GM12874 (cell line): ENCODE measurements at regions not wholly inside any gene's neighbourhood (a gene's known extent, or its start where the extent isn't known, plus 50 kb on each side); places are given as distances from the start of the nearest gene placed in this dataset.

Experiments used
- TF ChIP-seq, protein P1 (sequence below): IDR thresholded peaks from 2 replicates; pipeline ENCODE4 v1.5.1; 2011; ENCODE audit warnings: low read depth, mild to moderate bottlenecking, control low read depth, low read length, moderate library complexity; ENCODE audit not compliant: insufficient read depth

DNA sequence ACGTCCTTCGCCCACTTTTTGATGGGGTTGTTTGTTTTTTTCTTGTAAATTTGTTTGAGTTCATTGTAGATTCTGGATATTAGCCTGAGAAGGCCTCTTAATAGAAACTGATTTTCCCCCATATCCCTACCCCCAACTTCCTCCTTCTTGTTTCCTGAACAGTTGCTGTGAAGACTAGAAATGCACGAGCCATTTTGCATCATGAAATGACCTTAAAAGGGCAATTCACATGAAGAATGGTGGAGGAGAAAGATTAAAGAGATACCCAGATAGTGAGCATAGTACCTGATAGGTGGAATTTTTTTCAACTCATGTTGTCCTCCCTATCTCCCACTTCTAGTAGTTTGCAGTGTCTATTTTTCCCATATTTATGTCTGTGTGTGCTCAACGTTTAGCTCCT, 55.2 kb upstream of the KCNH8 start:
- TF ChIP-seq, protein P1, sequence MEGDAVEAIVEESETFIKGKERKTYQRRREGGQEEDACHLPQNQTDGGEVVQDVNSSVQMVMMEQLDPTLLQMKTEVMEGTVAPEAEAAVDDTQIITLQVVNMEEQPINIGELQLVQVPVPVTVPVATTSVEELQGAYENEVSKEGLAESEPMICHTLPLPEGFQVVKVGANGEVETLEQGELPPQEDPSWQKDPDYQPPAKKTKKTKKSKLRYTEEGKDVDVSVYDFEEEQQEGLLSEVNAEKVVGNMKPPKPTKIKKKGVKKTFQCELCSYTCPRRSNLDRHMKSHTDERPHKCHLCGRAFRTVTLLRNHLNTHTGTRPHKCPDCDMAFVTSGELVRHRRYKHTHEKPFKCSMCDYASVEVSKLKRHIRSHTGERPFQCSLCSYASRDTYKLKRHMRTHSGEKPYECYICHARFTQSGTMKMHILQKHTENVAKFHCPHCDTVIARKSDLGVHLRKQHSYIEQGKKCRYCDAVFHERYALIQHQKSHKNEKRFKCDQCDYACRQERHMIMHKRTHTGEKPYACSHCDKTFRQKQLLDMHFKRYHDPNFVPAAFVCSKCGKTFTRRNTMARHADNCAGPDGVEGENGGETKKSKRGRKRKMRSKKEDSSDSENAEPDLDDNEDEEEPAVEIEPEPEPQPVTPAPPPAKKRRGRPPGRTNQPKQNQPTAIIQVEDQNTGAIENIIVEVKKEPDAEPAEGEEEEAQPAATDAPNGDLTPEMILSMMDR = no peak

DNA sequence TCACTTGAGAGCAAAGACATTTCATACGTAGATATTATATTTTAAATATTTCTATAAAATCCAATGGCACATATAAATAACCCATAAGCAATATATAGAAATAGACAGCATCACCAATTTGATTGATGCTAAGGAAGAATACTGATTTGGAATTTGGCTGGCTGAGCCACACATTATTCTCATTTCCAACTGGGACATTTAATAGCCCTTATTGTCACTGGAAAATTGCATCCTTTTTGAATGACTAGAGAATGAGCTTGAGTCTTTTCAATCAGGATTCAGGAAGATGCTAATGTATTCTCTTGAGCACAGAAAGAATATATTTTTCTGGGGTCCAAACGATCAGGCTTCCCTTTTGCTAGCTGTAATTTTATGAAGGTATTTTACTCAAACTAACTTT, 70.9 kb upstream of the KCNH8 start:
- TF ChIP-seq, protein P1 = no peak

DNA sequence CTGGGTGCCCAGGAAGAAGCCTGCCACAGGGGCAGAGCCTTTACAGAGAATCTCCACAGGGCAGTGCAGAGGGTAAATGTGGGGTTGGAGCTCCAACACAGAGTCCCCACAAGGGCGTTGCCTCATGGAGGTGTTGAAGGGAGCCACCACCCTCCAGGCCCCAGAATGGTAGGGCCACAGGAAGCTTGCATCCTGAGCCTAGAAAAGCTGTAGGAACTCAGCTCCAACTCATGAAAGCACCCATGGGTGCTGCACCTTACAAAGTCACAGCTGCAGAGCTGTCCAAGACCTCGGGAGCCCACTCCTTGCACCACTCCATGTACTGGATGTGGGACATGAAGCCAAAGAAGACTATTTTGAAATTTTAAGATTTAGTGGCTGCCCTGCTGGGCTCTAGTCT, 73.3 kb upstream of the KCNH8 start:
- TF ChIP-seq, protein P1 = no peak

DNA sequence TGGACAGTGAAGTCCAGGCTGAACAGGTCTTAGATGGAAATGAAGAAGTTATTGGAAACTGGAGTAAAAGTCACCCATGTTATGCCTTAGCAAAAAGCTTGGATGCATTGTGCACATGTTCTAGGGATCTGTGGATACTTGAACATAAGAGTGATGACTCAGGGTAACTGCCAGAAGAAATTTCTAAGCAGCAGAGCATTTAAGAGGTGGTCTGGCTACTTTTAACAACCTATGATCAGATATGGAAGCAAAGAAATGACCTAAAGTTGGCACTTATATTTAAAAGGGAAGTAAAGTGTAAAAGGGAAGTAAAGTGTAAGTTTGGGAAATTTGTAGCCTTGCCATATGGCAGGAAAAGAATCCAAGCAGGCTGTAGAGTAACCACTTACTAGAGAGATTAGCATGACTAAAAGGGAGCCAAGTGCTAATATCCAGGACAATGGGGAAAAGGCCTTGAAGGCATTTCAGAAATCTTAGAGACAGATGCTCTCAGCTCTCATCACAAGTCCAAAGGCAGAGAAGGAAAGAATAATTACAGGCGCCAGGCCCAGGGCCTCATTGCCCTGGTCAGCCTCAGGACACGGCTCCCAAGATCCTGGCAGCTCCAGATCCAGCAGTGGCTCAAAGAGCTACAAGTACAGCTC, 73.9 kb upstream of the KCNH8 start:
- TF ChIP-seq, protein P1 = no peak

DNA sequence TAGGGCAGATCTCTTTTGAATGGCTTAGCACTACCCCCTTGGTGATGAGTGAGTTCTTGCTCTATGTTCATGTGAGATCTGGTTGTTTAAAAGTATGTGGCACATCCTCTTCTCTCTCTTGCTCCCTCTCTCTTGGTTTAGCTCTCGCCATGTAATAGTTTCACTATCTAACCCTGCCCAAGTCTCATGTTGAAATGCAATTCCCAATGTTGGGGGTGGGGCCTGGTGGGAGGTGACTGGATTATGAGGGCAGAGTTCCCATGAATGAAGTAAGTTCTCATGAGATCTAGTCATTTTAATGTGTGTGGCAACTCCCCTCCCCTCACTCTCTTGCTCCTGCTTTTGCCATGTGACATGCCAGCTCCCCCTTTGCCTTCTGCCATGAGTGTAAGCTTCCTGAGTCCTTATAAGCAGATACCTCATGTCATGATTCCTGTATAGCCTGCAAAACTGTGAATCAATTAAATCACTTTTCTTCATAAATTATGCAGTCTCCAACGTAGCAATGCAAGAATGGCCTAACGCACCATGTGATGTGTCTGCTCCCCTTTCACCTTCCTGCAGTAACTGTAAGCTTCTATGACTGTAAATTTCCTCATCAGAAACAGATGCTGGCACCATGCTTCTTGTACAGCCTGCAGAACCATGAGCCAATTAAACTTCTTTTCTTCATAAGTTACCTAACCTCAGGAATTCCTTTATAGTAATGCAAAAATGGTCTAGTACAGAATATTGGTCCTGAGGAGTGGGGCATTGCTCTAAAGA, 74.8 kb upstream of the KCNH8 start:
- TF ChIP-seq, protein P1 = no peak

DNA sequence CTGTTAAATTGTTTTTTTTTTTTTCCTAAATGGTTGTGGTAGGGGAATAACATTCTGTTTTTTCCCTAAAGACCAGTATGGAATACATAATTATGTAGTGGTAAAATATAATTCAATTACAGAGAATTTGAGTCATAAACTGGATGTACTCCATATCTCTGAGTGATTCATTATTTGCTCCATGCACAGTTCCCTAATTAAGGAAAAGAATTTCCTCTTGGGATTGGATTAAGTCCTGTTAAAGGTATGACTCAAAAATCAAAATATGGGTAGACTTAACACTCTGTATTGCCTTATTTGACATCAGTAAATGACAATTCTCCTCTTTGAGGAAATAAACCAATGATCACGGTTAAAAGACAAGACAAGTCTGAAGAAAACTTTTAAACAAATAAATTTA, 78.0 kb upstream of the KCNH8 start:
- TF ChIP-seq, protein P1 = no peak

DNA sequence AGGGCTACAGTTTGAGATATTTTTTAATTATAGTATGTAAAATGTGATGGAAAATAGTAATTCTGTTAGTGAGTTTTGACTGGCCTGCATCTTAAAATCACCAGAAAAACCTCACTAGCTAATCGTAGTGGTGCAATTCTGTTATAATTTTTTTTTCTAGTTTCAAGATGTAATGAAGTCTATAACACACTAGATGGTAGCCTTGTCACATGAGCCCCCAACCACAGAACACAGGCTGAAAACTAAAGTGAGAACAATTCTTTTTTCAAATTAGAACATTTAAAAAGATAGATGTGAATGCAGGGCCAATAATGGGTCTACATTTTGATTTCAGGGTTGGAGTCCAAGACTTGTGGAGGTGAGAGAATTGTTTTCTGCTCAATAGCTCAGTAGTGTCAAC, 83.3 kb upstream of the KCNH8 start:
- TF ChIP-seq, protein P1 = no peak
